Loucy (cell line): ENCODE measurements at regions not wholly inside any gene's neighbourhood (a gene's known extent, or its start where the extent isn't known, plus 50 kb on each side); places are given as distances from the start of the nearest gene placed in this dataset.

Source experiments
- EZH2phosphoT487 ChIP-seq: fragments of 200-600 bp; IDR thresholded peaks from 2 replicates; pipeline ENCODE4 v1.6.1; 2018; ENCODE audit warnings: antibody characterized with exemption, mild to moderate bottlenecking, moderate library complexity, borderline replicate concordance
- TF ChIP-seq, protein P1 (sequence below): fragments of 200-600 bp; sonication (generic); conservative IDR thresholded peaks from 2 replicates; pipeline ENCODE4 v1.5.1; 2014; ENCODE audit warnings: mild to moderate bottlenecking, antibody characterized with exemption, low read length

DNA sequence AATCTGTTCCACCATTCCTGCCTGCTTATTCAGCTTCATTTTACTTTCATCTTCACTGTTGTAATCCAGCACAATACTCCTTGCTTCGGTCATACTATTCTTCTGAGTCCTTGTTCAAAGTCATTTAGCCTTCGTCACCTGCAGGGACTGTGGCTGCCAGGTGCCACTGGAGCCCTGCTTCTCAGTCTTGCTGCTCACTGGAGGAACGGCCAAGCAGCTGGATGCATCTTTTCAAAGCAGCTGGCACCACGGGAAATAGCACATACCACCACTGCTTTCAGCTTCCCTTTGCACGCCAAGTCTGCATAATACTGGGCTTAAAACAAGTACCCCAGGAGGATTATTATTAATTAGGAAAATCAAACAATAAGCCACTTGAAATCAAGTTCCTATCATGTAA lies 287.6 kb downstream of the BCHE start:
- TF ChIP-seq, protein P1, sequence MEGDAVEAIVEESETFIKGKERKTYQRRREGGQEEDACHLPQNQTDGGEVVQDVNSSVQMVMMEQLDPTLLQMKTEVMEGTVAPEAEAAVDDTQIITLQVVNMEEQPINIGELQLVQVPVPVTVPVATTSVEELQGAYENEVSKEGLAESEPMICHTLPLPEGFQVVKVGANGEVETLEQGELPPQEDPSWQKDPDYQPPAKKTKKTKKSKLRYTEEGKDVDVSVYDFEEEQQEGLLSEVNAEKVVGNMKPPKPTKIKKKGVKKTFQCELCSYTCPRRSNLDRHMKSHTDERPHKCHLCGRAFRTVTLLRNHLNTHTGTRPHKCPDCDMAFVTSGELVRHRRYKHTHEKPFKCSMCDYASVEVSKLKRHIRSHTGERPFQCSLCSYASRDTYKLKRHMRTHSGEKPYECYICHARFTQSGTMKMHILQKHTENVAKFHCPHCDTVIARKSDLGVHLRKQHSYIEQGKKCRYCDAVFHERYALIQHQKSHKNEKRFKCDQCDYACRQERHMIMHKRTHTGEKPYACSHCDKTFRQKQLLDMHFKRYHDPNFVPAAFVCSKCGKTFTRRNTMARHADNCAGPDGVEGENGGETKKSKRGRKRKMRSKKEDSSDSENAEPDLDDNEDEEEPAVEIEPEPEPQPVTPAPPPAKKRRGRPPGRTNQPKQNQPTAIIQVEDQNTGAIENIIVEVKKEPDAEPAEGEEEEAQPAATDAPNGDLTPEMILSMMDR: no peak
- no peak for TF ChIP-seq EZH2phosphoT487
